Renal pelvis (tissue), 1 donor: ENCODE measurements at regions not wholly inside any gene's neighbourhood (a gene's known extent, or its start where the extent isn't known, plus 50 kb on each side); places are given as distances from the start of the nearest gene placed in this dataset.
A peak's percentile ranks its signal among the peaks of the same experiment; 100 is the strongest.

Experiments used
- DNase-seq: peaks from one replicate; pipeline ENCODE4 v3.0.0-alpha.2; 2013

DNA sequence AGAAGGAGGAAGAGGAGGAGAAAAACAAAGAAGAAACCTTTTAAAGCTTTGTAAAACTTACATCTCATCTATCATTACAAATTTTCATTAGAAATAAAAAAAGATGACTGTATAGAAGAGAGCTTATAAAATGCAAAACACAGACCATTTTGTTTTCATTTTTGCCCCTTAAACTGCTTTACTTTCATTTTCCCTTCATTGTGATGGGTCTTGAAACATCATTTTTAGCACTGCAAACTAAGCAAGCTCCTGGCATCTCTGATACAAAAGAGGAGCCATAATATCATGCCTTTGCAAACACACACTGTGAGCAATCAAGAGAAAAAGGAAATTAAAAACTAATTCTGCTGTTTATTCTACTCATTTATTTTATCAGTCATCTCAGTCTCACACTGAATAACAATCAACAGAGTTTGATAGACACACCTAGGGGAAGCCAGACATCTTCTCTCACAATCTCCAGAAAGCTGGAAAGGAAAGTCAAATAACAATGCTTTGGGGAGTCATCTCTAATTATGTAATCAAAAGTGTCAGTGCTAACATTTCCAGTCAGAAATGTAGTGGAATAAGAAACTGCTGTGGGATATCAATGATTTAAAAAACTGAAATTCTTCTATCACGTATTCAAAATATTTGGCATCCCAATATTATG is 467.7 kb upstream of the FAT3 start:
- DNase-seq = no peak

DNA sequence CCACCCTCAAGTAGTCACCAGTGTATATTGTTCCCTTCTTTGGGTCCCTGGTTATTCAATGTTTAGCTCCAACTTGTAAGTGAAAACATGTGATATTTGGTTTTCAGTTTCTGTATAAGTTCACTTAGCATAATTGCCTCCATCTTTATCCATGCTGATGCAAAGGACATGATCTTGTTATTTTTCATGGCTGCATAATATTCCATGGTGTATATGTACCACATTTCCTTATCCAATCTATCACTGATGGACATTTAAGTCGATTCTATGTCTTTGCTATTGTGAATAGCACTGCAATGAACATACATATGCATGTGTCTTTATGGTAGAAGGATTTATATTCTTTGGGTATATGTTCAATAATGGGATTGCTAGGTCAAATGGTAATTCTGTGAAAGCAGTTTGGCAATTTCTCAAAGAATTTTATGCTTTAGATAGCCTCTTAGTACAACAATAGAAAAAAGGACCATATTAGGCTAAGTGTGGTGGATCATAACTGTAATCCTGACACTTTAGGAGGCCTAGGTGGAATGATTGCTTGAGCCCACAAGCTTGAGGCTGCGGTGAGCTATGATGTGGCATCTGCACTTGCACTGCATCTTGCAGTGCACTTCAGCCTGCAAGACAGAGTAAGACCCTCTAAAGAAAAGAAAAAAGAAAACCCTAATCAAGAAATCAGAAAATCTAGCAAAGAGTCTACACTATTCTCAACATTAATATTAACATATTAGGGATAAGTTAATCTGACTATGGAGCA is 468.5 kb upstream of the FAT3 start:
- no peak for DNase-seq

- no peak for DNase-seq
Measured at GRCh38 chr11:91755526-91755925, 469.1 kb upstream of the FAT3 start.

DNA sequence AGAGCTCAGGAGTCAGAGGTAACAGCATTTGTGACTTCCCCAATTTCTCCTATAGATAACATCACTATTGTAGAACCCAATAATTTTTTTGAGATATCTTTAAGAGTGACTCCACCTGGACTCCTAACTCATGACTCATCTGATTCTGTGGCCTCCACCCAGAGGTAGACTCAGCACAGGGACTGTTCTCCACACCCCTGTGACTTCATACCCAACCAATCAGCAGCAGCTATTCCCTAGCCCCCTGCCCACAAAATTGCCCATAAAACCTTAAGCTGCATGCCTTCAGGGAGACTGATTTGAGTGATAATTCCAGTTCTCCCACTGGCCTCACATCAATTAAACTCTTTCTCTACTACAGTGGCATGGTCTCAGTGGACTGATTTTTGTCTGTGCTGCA is 475.4 kb upstream of the FAT3 start:
- DNase-seq = no peak

- DNase-seq = no peak
Measured at GRCh38 chr11:91742155-91742554, 482.5 kb upstream of the FAT3 start.

DNA sequence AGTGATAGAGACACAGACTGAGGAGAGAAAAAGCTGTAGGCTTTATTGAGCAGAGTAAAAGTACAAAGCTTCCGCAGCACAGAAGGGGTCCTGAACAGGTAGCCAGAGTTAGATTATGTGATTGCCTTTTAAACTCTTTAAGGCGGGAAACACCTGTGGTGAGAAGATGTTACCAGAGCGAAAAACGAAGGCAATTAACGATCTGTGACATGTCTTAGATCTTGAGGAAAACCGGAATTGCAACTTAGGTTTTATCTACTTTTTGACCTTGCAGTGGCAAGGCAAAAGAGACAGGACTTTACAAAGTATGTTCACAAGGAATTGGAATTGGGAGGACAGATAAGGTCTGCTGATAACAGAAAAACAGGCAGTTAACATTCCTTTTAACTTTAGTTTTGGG is 493.6 kb upstream of the FAT3 start:
- no peak for DNase-seq

GRCh38 chr11:91730620-91731019 is 494.0 kb upstream of the FAT3 start:
- DNase-seq = no peak

DNA sequence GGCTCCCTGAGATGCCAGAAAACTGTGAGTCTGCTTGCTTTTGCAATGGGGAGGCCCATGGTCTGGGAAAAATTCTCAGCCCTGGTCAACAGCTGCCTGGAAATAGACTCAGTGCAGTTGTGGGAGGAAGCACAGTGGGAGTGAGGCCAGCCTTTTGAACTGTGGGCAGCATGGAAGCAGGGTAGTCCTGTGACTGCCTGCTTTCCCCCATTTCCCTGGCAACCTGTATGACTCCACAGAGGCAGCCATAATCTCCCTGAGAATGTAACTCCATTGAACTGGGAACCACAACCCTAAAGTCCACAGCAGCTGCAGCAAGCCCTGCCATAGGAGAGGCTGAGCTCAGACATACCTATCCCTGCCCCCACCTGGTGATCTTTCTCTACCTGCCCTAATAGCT is 494.6 kb upstream of the FAT3 start:
- no peak for DNase-seq

DNA sequence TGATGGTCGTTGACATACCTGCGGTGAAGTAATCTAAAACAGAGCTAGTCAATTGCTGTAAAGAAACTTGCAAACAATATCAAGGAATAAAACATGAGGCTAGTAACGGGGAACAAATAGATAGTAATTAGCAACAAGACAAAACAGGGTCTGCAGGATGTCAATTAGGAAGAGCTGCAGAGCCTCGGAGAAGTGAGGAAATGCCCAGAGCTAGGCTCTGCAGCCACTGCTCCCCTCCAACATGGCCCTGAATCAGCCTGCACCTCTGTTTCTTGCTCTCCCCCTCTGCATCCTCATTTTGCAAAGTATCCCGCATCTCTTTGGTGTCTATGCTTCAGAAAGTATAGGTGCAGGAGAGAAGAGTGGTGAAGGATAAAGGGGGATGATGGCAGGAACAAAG is 507.4 kb upstream of the FAT3 start:
- DNase-seq = no peak

DNA sequence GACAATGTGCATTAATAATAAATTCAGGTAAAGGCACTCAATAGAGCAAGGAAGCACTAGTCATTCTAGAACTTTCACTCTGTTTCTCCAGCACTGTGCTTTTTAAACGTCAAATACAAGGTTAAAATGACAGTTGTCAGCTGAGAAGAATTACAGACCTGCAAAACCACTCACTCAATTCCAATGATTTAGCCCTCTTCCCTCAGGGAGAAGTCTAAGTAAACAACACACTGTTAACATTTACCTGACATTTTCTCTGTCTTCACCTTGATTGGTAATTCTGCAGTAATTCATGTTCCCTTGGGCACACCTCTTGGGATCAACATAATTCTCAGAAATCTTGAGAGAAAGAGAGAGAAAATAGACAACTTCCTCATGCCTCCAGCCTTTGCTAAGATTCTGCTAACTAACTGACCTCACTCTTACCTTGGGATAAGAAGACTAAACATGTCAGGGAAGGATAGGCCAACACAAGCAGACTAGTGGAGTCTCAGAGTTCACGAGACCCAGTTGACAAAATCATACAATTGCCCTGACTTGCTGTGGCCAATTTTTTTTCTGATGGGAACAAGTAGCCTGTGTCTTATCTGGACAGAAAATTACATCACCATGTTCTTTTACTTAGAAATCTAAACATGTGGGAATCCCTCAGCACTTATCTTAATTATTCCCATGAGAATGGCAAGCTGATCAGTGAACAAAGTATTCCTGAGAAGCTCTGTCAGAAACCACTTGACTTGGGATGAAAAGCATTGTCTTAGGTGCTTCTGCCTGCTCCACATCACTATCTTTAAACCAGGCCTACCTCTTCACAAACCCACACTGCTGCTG is 516.8 kb upstream of the FAT3 start:
- DNase-seq = no peak

DNA sequence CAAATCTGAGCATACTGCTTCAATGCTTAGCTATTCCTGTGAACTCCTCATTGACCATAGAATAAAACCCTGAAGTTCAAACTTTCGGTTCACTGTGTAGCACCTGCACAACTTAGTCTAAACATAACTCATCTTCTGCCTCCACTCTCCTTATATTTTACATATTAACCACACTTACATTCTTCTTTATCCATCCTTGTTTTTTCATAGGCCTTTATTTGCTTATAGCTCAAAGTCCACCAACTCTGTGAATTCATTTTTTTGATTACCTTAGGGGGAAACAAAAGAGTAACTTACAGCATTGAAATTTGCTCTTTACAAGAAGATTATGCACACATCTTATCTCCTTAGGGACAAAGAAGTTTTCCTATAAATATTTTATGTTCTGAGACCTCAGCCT is 521.6 kb upstream of the FAT3 start:
- no peak for DNase-seq

GRCh38 chr11:91700854-91701253 is 523.8 kb upstream of the FAT3 start:
- DNase-seq = no peak

DNA sequence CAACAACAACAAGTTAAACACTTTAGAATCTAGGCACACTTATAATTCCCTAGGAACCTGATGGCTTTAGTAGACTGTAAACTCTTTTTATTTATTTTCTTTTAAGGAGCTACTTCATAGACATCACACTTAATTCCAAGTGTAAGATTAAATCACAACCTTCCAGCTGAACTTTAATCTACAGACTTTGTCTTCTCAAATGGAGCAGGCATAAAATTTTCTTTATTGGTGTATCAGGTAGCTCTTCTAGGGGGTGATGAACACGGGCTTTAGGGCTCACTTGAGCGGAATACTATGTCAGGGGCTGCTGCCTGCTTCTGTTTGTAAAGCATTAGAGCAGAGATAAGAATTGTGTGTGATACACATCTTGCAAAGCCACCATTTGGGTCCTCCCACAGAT is 525.8 kb upstream of the FAT3 start:
- DNase-seq = peak; percentile 35

- DNase-seq = no peak
Measured at GRCh38 chr11:91694331-91694730, 530.3 kb upstream of the FAT3 start.

DNA sequence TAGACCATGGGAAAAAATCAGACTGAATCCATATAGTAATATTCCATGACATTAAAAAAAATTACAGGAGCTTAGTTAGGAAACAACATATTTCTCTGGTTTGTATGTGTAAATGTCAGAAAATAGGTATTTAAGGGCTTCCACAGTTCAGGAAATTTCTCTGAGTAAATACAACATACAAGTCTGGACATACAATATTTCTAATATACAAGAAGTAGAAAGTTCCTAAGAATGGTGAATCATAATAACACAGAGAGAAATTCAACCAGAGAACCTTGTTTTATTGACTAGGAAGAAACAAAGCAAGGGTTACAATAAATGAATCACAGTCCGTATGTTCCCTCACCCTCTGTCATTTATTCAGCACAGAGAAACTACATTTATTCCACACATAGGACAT is 532.7 kb upstream of the FAT3 start:
- DNase-seq = no peak

GRCh38 chr11:91688672-91689071 is 535.9 kb upstream of the FAT3 start:
- DNase-seq = no peak

GRCh38 chr11:91686700-91687099 is 537.9 kb upstream of the FAT3 start:
- no peak for DNase-seq

DNA sequence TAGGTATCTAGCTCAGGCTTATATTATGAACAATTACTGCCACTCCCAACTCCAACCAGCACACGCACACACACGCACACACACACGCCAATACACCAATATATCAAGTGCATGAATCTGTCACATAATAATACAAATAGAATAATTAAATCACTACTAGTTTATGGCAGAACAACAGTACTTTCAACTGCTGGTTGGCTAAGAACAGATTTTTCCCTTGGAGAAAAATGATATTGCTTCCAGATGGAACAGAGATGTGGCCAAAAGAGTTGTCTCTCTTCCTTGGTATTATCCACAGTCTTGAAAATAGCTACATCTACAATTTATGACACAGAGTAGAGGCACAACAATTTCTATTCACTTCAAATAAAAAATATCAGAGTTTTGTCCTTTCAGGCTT is 538.3 kb upstream of the FAT3 start:
- no peak for DNase-seq

DNA sequence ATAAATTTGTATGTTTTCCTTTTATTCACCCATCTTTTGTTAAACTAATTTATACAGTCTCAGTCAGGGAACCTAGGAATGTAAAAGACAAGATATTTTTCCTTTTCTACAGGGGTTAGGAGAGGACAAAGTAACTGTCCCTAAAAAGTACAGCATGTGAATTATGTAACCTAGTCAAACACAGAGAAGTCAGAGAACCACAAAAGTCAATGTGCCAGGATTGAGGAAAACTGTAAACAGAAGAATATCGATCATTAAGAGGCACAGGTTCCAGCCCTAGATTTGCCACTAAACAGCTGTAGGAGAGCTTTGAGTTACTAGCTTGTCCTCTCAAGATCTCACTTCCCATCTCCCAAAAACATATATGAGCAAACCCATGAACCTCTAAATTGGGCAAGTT is 550.9 kb upstream of the FAT3 start:
- DNase-seq = no peak

- DNase-seq = no peak
Measured at GRCh38 chr11:91664521-91664920, 560.1 kb upstream of the FAT3 start.

- no peak for DNase-seq
Measured at GRCh38 chr11:91660036-91660435, 564.6 kb upstream of the FAT3 start.

- peak; percentile 29 for DNase-seq
Measured at GRCh38 chr11:91654686-91655085, 569.9 kb upstream of the FAT3 start.
